GM12878 (cell line): ENCODE measurements at regions not wholly inside any gene's neighbourhood (a gene's known extent, or its start where the extent isn't known, plus 50 kb on each side); places are given as distances from the start of the nearest gene placed in this dataset.

Experiments used
- ASH2L ChIP-seq: fragments of 300-600, 200-600 bp; sonication (generic); IDR thresholded peaks from 2 replicates; pipeline ENCODE4 v1.6.1; 2017; ENCODE audit warnings: low read depth, mild to moderate bottlenecking, borderline replicate concordance
- ATF3 ChIP-seq: IDR thresholded peaks from 2 replicates; pipeline ENCODE4 v1.6.1; 2011; ENCODE audit warnings: low read depth, mild to moderate bottlenecking, low read length, moderate library complexity, borderline replicate concordance; ENCODE audit errors: extremely low read depth
- POLR2A ChIP-seq: IDR thresholded peaks from 2 replicates; pipeline ENCODE4 v1.6.1; 2011; ENCODE audit warnings: low read depth, mild to moderate bottlenecking, low read length
- POLR2AphosphoS2 ChIP-seq: IDR thresholded peaks from 2 replicates; pipeline ENCODE4 v1.6.1; 2011; ENCODE audit warnings: low read depth, mild to moderate bottlenecking, low read length, improper control_type of control experiment, moderate library complexity
- REST ChIP-seq: IDR thresholded peaks from 2 replicates; pipeline ENCODE4 v1.6.1; 2012; ENCODE audit warnings: mild to moderate bottlenecking, low read depth, low read length
- USF2 ChIP-seq: IDR thresholded peaks from 2 replicates; pipeline ENCODE4 v1.6.1; 2011; ENCODE audit warnings: low read depth, low read length, improper control_type of control experiment, borderline replicate concordance

GRCh38 chr2:45173513-45173912, 164.3 kb upstream of the SIX2 start:
- no peak for TF ChIP-seq POLR2AphosphoS2
- no peak for TF ChIP-seq REST
- TF ChIP-seq USF2, result no peak
- TF ChIP-seq POLR2A, result no peak
- TF ChIP-seq ASH2L, result no peak
- no peak for TF ChIP-seq ATF3
